ENCODE measurements at regions not wholly inside any gene's neighbourhood (a gene's known extent, or its start where the extent isn't known, plus 50 kb on each side); places are given as distances from the start of the nearest gene placed in this dataset.

GRCh38 chr13:61916483-61916882, 500.8 kb upstream of the PCDH20 start (continued):
- TF ChIP-seq ATF3 (IDR thresholded peaks at IDR 0.05) (no peak), EGR1 (IDR thresholded peaks at IDR 0.05; ENCODE audit: low read depth) (no peak), SRF (IDR thresholded peaks at IDR 0.05; ENCODE audit: low read depth) (no peak), FOSL1 (IDR thresholded peaks at IDR 0.05; ENCODE audit: low read depth) (no peak), RAD21 (IDR thresholded peaks at IDR 0.05; ENCODE audit: low read depth) (no peak), ELF1 (IDR thresholded peaks at IDR 0.05; ENCODE audit: borderline replicate concordance, low read depth) (no peak), CEBPB (IDR thresholded peaks at IDR 0.05; ENCODE audit: low read depth) (no peak), ZBTB33 (IDR thresholded peaks at IDR 0.05; ENCODE audit: extremely low read depth, insufficient replicate concordance, low read length) (no peak), JUND (IDR thresholded peaks at IDR 0.05) (no peak)

- ATAC-seq, result no peak
- no peak overlapping the region for H3K27ac ChIP-seq (ENCODE audit: low read depth, low read length)
- no peaks in the 10 kb centered on the region for H3K9me3 ChIP-seq (ENCODE audit: control insufficient read depth in 1 of 2, insufficient read depth in 1 of 2, low read depth in 1 of 2, low read length in 2 of 2)
- no peaks in the 10 kb centered on the region for H3K36me3 ChIP-seq (ENCODE audit: control insufficient read depth in 1 of 2, insufficient read depth in 2 of 2, low read length in 2 of 2)
- H3K4me2 ChIP-seq (ENCODE audit: low read length), result no peak overlapping the region
- H3K4me1 ChIP-seq (ENCODE audit: control insufficient read depth in 1 of 2, insufficient read depth in 2 of 2, low read length in 2 of 2), result no peaks in the 10 kb centered on the region
- ChIA-PET RAD21 (ENCODE audit: low non-redundant PET in 1 of 2, low total read pairs in 2 of 2, uncharacterized antibody in 2 of 2, unreplicated experiment in 2 of 2) (no interaction called here), POLR2A (no interaction called here), CTCF (no interaction called here)
- no peaks in the 10 kb centered on the region for H3K79me2 ChIP-seq (ENCODE audit: insufficient read depth, low read length)
- H3K9ac ChIP-seq (ENCODE audit: low read length), result no peak overlapping the region
- intact Hi-C loops (cut with micrococcal nuclease), result no loop called here
- H3K27me3 ChIP-seq (ENCODE audit: insufficient read depth, low read length), result no peaks in the 10 kb centered on the region
- BruUV-seq (replicated peaks), result no TSS peak
- no peaks in the 10 kb centered on the region for H4K20me1 ChIP-seq (ENCODE audit: insufficient read depth)
- no peaks in the 10 kb centered on the region for H3K9me2 ChIP-seq (ENCODE audit: insufficient read depth)
- no peak for DNase-seq (ENCODE audit: low read depth, low spot score)
- no peak overlapping the region for H2AFZ ChIP-seq (ENCODE audit: low read depth, low read length, poor library complexity, severe bottlenecking)
- TF ChIP-seq ZBTB33 (IDR thresholded peaks at IDR 0.05; ENCODE audit: extremely low read depth, insufficient replicate concordance, low read length) (no peak), EGR1 (IDR thresholded peaks at IDR 0.05; ENCODE audit: low read depth) (no peak), FOSL1 (IDR thresholded peaks at IDR 0.05; ENCODE audit: low read depth) (no peak), EZH2phosphoT487 (IDR thresholded peaks at IDR 0.05; ENCODE audit: borderline replicate concordance) (no peak), ELF1 (IDR thresholded peaks at IDR 0.05; ENCODE audit: borderline replicate concordance, low read depth) (no peak), ZFX (IDR thresholded peaks at IDR 0.05) (no peak), SRF (IDR thresholded peaks at IDR 0.05; ENCODE audit: low read depth) (no peak)
- TF ChIP-seq, protein P1, sequence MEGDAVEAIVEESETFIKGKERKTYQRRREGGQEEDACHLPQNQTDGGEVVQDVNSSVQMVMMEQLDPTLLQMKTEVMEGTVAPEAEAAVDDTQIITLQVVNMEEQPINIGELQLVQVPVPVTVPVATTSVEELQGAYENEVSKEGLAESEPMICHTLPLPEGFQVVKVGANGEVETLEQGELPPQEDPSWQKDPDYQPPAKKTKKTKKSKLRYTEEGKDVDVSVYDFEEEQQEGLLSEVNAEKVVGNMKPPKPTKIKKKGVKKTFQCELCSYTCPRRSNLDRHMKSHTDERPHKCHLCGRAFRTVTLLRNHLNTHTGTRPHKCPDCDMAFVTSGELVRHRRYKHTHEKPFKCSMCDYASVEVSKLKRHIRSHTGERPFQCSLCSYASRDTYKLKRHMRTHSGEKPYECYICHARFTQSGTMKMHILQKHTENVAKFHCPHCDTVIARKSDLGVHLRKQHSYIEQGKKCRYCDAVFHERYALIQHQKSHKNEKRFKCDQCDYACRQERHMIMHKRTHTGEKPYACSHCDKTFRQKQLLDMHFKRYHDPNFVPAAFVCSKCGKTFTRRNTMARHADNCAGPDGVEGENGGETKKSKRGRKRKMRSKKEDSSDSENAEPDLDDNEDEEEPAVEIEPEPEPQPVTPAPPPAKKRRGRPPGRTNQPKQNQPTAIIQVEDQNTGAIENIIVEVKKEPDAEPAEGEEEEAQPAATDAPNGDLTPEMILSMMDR (IDR thresholded peaks at IDR 0.05 in 2 of 3, conservative IDR thresholded peaks at IDR 0.05 in 1 of 3; ENCODE audit: borderline replicate concordance in 1 of 3, insufficient read depth in 1 of 3, low read depth in 2 of 3, low read length in 2 of 3), result no peak
- no peak overlapping the region for H3K4me3 ChIP-seq (replicated peaks in 1 of 2; ENCODE audit: low read depth in 1 of 2, low read length in 2 of 2)
Measured at GRCh38 chr13:61913183-61913582, 497.5 kb upstream of the PCDH20 start.

Data from HCT116 (cell line).